ENCODE measurements at regions not wholly inside any gene's neighbourhood (a gene's known extent, or its start where the extent isn't known, plus 50 kb on each side); places are given as distances from the start of the nearest gene placed in this dataset.

DNA sequence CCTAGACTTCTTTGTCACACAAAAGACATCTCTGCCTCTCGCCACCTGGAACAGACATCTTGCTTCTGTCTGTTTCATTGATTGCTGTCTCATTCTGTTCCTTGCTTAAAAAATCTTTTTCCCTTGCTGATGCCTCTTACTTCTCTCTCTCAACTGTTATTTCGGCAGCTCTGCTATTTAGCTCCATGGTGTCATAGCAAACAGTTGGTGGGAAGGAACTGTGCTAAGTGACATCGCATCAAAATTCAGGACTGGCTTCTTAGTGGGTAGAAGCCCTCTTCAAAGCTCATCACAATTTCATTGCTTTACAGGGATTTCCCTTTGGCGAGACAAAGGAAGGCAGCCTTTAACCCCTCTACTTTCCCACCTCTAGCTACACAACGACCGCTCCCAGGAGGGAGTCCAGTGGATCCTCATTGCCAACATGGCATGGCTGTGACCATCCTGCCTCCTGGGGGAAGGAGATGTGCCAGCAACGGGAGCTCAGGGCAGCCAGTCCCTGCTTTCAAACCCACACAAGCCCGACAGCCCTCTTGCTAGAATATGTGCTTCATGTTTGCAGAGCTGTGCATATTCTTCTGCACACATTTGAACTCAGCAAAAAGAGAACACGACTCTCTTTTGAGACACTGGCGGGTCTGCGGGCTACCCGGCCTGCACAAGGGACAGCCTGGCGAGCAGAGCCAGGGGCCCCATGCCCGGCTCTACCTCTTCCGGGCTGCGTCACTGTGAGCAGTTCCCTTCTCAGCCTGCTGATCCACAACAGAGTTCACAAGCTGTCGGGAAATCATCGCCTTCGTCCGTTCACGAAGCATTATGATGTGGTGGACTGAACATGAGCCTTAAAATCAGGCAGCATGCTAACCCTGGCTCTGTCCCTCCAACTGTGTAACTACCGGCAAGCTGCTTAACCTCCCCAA lies 51.1 kb upstream of the JAM3 start:
- Histone ChIP-seq H3K4me3 (no peak overlapping the region), H3K27me3 (peaks cover 0 to 48% (median 6%) of the 10 kb centered on the region in 3 donors), H3K27ac (no peak overlapping the region), H3K9me3 (no peaks in the 10 kb centered on the region), H3K4me1 (peaks cover 0 to 9% (median 0%) of the 10 kb centered on the region in 4 donors), H3K36me3 (no peaks in the 10 kb centered on the region)
- WGBS, 5 donors = 81 to 83% (median 82%) methylated on average over 20 to 22 of the region's 22 CpGs
- DNase-seq = no peak
- TF ChIP-seq POLR2AphosphoS5 (IDR thresholded peaks at IDR 0.05) (no peak), EP300 (IDR thresholded peaks at IDR 0.05) (no peak), POLR2A (IDR thresholded peaks at IDR 0.05) (no peak)
- TF ChIP-seq, protein P1, sequence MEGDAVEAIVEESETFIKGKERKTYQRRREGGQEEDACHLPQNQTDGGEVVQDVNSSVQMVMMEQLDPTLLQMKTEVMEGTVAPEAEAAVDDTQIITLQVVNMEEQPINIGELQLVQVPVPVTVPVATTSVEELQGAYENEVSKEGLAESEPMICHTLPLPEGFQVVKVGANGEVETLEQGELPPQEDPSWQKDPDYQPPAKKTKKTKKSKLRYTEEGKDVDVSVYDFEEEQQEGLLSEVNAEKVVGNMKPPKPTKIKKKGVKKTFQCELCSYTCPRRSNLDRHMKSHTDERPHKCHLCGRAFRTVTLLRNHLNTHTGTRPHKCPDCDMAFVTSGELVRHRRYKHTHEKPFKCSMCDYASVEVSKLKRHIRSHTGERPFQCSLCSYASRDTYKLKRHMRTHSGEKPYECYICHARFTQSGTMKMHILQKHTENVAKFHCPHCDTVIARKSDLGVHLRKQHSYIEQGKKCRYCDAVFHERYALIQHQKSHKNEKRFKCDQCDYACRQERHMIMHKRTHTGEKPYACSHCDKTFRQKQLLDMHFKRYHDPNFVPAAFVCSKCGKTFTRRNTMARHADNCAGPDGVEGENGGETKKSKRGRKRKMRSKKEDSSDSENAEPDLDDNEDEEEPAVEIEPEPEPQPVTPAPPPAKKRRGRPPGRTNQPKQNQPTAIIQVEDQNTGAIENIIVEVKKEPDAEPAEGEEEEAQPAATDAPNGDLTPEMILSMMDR (IDR thresholded peaks at IDR 0.05) = no peak
- intact Hi-C loops (cut with DNase I; ENCODE audit: low total_unique reads) = no loop called here

Data from stomach (tissue), 8 donors.